NCI-H345 (cell line): ENCODE measurements at regions not wholly inside any gene's neighbourhood (a gene's known extent, or its start where the extent isn't known, plus 50 kb on each side); places are given as distances from the start of the nearest gene placed in this dataset.

Source experiments
- DNase-seq: peaks from one replicate; lab custom pipeline; 2025; lab: John Stamatoyannopoulos, UW

DNA sequence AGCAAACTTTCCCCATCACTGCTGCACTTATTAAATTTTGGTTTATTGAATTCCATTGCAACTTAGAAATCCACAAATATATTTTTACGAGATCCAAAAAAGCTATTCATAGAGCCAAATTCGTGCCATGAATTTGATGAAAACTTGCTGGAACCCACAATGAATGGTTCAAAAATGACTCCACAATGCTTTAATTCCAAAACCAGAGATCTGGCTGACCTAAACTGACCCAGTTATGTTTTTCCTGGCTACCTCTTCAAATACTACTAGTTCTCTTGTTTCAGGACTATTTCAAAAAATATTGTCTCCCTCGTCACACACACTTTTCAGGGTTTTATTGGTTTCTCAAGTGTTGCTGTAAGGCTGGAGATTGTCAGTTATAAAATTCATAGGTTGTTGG, 474.8 kb downstream of the PDGFC start:
- DNase-seq = no peak

DNA sequence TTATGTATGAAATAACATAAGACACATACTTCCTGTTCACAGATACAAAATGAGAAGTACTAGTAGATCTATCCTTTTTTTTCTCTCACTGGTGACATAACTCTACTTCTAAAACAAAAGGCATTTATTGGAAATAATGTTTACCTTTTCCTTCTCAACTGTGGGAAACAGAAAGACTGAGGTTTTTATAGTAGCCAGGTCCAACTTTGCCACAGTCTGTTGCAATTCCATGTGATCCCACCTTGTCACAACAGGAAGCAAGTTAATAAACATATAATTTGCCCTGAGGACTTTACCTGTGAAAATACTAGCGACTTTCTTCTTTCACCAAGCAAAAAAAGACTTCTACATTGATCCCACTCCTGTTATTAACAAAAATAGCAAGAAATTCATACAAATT, 475.8 kb downstream of the PDGFC start:
- no peak for DNase-seq

DNA sequence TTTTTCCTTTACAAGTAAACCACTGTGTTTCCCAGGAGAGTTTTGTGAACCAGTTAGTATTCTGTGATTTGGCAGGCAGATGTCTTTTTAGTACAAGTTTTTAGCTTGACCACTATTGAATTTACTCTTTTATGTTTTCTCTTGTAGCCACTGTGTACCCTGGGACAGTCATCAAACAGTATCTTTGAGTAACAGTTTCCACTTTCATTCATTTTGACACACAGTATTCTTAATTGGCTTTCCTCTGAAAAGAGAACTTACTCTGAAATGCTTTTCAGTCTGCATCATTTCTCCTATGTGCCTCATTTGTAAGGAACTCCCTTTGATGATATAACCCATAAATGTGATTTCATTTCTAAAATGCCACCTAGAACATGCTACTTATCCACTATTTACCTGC, 476.5 kb downstream of the PDGFC start:
- DNase-seq = no peak

DNA sequence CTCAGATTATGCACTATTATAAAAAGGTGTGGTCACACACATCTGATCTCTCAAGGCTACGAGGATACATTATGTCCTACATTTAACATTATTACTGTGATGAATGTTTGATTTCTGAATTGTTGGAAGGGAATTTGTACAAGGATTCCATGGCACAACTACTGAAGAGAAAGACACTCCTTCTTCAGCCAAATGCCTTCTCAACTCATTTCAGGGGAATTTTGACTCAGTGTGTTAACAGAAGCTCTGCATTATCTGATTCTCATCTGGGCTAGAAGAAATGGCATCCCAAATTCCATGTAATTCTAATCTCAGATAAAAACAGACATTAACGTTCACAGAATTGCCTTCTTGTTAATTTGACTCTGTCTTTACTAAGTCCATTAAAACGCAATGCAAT, 477.7 kb downstream of the PDGFC start:
- DNase-seq = no peak

DNA sequence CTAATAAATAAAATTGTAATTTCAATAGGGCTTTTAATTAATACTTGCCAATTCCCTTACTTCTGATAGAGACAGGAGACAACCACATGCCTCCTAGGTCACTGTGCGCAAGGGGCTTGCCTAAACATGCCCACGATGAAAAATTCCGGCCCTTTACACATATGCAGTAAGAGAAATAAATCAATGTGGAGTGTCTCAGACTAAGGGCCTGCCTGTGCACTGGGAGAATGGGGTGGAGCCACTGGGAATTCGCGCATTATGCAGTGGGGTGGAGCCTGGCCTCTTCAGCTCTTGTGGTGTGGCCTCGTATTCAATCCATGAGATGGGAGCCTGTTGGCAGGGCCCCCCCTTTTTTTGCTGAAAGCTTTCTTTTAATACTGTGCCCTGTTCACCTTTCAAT, 484.5 kb downstream of the PDGFC start:
- no peak for DNase-seq

DNA sequence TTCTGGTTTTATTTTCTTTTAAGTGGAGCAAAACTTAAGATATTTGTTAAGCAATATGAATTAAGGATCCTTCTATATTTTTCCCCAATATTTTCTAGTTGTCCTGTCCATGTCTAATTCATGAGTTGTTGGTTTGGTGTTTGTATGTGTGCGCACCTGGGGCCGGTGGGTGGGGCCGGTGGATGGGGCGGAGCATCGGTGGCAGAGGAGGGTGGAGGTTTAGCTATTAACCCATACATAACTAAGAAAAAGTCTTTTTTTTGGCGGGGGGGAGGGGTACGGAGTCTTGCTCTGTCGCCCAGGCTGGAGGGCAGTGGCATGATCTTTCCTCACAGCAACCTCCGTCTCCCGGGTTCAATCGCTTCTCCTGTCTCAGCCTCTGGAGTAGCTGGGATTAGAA, 489.8 kb downstream of the PDGFC start:
- no peak for DNase-seq

DNA sequence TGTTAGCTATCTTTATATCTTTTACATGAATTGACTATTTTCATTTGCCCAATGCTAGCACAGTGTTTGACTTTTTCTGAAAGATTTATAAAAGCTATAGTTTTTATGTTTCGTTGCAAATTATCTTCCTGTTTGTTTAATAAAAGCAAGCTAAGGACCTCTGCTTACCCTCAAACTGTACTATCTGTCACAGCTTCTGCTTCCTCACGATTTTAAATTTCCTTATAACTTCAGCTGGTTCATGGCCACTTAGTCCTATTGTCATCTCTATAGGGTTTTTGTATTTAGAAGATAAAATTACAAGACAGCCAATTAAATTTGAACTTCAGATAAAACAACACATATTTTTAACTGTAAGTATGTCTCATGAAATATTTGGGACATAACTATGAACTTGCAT, 494.0 kb downstream of the PDGFC start:
- no peak for DNase-seq

DNA sequence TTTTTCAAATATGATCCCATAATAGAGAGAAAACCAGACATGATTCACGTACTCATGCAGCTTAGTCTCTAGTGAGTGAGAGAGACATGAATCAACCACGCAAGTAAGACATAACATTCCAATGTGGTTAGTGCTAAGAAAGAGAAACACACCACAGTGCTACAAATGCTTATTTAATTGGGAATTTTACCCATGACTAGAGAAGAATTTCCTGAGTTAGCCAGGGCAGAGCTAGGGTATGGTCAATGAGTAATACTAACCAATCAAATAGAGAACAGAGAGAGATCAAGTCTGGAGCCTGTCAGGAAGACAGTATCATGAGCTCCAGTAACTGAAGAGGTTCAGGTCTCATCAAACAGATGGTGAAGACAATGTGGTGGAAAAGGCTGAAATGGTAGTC, 495.2 kb downstream of the PDGFC start:
- DNase-seq = no peak

DNA sequence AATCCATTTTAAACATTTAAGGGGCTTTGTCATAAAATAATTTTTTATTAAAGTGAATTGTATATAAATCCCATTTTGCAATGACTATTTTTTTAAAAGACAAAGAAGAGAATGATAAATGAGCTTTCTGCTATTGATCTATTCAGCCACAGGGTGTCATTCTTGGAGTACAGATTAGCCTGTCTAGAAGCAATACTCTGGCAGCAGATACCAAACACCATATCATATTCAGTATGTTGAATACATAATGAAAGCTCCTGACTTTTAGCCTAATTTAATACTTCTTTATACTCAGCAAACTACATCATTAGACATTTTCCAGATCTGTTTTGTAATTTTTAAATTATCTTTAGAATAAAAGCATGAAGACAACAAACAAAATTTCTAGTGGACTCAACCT, 496.3 kb downstream of the PDGFC start:
- peak; percentile 13 for DNase-seq

DNA sequence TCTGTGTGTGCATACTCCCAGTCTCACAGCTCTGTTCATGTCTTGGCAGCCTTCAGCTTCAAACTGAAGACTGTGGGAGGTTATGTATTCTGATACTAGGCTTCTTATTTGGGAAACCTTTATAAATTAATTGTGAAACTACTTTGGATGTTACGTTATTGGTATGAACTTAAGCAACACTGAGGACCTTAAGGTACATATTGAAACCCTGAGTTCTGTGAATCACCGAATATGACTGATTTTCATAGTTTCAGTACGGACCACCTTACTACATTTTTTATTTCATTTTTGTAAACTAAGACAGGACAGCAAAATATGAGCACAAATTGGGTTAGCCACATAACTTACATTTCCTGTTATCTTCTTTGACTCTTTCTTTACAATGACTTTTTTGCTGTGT, 498.4 kb downstream of the PDGFC start:
- DNase-seq = no peak

DNA sequence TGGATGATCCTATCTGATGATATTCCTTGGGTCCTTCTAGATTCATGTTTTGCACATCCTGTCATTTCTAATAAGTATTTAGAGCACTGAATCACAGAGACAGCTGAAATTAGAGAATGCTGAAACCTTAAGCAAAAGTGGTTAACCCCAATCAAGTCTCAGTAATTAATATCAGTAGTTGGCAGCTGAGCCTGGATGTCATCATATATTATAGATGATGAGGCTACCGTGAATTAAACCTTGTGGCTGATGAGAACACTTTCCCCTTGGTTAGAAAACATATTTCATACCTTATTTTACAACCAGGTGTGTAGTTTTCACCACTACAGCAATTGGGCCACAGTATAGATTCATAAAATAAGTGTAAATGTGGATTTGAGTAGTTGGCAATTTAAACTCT, 499.0 kb downstream of the PDGFC start:
- DNase-seq = no peak

DNA sequence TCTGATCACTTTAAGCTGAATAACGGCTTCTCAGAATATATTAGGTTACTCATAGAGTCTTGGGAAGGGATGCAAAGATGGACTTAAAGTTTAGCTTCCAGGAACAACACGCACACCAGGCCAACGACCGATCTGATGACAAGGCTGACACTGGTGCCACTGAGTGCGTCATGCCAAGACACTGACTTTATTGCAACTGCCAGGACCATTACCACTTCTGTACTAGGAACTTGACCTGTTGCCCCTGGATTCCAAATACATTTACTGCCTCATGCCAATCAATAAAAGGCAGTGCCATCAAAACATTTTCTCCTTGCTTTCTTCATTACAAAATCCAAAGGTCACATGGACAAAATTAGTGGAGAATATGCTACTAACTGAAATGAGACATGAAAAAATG, 505.9 kb upstream of the CTSO start:
- DNase-seq = no peak

DNA sequence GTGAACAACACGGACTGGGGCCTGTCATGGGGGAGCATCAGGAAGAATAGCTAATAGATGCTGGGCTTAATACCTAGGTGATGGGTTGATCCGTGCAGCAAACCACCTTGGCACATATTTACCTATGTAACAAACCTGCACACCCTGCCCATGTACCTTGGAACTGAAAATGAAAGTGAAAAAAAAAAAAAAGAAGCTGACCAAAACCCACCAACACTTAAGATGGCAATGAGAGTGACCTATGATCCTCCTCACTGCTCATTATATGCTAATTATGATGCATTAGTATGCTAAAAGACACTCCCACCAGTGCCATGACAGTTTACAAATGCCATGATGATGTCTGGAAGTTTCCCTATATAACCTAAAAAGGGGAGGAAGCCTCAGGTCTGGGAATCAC, 503.2 kb upstream of the CTSO start:
- no peak for DNase-seq

DNA sequence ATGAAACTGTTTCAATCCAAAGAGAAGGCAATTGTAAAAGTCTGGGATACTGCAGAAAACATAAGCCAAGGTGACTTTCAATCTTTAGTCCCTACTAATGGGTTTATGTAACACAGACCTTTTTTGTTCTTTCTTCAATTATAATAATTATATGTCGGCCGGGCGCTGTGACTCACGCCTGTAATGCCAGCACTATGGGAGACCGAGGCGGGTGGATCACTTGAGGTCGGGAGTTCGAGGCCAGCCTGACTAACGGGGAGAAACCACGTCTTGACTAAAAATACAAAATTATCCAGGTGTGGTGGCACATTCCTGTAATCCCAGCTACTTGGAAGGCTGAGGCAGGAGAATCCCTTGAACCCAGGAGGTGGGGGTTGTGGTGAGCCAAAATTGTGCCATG, 489.8 kb upstream of the CTSO start:
- no peak for DNase-seq

DNA sequence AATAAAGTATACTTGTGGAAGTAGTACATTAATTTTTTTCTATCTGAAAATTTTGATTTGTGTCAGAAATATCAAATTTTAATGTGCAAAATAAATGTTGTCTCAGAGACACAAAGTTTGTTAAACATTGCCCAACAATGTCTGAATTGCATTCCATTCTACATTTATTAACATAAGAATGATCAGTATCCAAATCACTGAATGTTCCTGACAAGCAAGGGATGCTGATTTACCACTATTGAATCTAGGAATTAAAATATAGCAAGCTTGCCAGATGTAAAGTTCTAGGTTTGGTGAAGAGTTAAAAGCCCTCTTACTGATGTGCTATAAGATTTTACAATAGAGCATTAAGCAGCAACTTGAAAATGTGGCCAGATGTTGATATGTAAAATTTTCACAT, 489.2 kb upstream of the CTSO start:
- DNase-seq = no peak

DNA sequence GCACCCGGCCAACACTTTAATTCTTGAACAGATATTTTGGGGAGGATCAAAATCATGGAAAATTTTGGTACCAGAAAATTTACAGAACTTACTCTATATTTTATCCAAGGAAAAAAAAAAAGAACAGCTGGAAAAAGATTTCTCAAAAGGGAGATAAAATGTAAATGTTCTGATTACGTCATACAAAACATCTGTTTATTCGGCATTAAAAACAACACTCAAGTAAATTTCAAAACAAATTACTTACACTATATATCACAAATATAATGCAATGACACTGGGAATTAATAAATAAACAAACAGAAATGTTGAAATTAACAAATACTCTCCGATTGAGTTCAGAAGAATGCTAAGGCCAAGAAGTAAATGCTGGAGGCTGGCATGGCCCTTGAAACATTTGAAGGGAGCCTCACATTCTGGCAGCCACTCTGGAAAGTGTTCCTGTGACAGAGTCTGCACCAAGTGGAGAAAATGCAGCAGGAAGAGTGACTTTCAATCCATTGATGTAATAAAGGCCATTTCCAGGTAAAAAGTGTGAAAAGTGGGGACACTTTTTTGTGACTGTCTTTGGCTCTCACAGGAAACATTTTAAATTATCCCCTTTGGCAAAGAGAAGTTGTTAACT, 486.0 kb upstream of the CTSO start:
- DNase-seq = no peak

DNA sequence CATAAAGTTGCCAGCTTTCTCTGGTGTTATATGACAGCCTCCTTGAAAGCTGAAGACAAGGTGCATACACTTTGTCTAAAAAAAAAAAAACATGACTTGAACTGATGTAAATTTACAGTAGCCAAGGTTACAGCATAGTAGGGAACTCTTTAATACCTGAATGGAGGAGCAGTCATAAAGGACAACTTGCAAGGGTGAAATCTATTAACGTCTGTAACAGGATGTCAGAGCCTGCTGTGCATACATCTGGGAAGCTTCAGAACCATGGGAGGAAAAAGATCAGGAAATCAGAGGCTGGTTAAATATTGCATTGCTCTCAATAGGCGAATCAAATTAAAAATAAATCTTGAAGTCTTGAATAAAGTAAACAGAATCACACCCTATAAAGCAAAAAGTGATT, 484.0 kb upstream of the CTSO start:
- no peak for DNase-seq

DNA sequence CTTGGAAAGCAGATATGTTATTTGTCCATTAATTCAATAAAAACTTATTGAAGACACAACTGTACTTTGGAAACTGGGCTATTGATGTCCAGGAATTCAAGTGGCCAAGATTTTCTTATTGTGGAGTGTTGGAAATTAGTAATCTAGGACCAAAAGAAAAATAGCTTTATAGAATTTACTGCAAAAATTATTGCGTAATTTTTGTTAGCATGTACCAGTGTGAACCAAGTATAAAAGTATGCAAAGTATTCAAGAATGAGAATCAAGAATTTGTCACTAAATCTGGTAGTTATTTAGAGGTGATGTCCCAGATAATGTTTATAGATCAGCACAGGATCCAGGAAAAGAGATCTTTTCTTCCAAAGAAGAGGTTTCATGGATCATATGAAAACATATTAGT, 468.9 kb upstream of the CTSO start:
- DNase-seq = no peak

DNA sequence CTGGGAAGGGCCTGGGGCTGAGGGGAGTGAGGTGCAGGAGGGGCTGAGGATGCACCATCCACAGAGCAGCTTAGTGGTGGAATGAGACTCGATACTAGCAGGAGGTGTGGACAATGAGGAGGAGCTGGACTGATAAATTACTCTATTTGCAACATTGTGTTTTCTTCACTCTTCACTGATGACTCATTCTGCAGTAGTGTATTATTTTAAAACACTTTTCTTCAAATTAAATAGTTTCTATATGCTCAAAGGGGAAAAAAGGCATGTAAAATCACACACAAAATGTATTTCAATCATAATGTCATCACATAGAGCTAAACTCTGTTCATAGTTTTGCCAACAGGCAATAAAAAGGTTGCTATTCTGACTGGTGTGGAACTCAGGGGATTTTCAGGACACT, 467.0 kb upstream of the CTSO start:
- no peak for DNase-seq

DNA sequence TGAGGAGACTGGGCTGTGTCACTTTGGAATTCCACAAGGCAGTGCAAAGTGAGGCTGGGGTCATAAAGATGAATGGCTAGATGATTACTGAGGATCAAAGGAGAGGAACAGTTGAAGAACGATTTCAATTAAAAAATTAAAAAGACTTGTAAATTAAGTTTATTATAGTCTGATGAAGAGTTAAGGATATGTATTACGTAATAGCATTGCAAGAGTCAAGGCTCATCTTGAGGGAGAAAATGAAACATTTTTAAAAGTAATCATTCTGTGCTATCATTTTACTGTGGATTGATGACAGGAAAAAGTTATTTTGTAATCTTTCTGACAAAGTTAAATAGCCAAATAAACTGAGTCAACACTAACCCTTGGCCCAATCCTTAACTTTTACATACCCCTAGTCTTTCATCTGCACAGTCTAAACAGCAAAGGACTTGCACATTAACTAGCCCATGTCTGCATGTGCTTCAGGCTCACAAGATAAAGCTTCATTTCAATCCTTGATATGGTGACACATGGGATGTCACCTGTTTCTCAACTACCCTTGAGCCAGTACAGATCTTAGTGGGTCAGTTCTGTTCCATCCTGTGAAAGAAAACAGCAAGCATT, 465.5 kb upstream of the CTSO start:
- no peak for DNase-seq

DNA sequence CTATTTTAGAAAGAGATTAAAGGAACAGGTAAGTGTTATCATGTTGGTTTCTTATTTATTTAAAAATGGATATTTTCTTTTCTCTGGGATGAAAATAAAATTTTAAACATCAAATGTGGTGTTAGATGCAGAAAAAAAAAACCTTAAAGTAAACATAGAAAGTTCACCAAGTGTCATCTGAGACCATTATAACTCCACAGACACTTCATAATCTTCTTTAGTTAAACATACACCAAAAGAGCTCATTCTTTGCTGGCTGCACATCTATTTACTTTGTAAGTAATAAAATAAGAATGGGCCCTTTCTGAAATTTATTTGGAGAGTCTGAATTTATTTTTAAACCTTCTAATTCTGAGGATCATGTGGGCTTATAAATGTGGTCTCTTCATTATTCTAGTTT, 460.7 kb upstream of the CTSO start:
- DNase-seq = no peak

DNA sequence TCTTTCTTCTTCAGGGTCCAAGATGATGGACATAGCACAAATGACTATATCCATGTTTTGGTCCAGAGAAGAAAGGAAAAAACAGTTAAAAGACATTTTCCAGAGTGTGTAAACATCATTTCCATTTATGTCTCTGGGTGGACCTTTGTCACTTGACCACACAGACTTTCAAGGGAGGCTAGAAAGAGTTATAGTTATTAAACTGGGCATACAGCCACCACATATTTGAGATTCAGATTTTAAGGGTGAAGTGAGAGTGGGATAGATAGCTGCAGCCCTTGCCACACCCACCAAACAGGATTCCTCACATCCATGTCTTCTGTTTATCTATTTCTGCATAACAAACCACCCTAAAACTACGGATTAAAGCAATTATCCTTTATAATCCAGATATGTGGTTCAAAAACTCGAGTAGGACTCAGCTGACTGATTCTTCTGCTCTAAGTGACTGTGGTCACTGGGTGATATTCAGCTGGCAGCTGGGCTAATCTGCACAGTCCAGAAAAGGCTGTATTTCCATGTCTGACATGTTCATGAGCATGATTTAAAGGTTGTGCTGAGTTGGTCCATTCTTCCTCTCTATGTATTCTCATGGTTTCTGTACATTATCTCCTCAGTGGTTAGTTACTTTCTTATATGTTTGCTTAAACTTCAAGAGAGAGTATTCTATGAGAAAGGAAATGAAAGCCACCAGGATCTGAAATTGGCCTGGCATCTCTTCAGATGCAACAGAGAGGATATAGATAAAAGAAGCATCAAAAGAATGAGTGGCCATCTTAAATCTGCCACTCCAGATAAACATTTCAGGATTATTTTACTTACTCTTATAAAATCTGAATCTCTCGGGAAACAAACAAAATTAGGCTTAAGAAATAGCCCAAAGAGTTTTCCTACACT, 459.8 kb upstream of the CTSO start:
- no peak for DNase-seq

DNA sequence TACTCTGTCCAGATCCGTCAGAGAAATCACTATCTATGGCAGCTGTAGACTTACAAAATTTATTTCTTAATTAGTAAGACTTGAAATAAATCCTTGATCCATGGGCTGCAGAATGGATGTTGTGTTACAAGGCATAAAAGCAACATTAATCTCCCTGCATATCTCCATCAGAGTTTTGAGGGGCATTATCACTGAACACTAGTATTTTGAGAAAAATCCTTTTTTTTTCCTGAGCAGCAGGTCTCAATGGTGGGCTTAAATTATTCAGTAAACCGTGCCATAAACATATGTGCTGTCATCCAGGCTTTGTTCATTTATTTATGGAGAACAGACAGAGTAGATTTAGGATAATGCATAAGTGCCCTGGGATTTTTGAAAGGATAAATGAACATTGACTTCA, 457.9 kb upstream of the CTSO start:
- DNase-seq = no peak

DNA sequence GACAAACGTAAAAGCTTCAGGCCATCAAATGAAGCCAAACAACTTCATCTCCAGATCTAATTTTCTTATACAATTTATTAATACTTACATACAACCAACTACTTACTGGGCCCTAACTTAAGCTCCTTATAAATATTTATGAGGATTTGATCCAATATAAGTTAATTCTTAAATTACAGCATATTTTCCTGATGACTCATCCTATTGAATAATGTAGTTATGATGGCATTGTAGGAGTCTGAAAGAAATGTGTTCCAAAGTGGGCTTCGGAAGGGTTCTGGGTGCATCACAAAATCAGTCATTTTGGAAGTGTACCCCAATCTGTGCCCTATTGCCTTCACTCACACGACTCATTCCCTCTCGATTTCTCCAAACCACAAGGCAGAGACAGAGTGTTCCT, 455.1 kb upstream of the CTSO start:
- DNase-seq = no peak
